HG03378 (cell line): ENCODE measurements at regions not wholly inside any gene's neighbourhood (a gene's known extent, or its start where the extent isn't known, plus 50 kb on each side); places are given as distances from the start of the nearest gene placed in this dataset.

Experiments
- ATAC-seq: cut with Tn5 transposase; IDR thresholded peaks from one replicate; pipeline ENCODE4 v1.9.1; 2021; ENCODE audit warnings: mild to moderate bottlenecking, moderate library complexity; ENCODE audit not compliant: unreplicated experiment

DNA sequence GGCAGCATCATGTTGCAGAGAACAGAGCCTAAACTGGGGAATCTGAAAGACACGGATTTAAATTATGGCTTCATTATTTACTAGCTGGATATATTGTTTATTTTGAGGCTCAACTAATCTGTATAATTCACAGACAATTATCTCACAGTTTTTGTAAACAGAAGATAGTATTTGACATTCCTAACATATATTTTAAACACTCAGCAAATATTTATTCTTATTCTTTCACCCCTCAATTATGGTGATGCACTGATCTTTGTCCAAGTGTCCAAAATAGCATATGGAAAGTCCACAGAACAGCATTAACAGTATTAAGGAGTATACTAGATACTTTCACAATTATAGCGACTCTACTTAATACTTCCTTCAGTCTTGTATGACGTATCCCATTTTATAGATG is 257.0 kb downstream of the ADGRG6 start:
- no peak for ATAC-seq

DNA sequence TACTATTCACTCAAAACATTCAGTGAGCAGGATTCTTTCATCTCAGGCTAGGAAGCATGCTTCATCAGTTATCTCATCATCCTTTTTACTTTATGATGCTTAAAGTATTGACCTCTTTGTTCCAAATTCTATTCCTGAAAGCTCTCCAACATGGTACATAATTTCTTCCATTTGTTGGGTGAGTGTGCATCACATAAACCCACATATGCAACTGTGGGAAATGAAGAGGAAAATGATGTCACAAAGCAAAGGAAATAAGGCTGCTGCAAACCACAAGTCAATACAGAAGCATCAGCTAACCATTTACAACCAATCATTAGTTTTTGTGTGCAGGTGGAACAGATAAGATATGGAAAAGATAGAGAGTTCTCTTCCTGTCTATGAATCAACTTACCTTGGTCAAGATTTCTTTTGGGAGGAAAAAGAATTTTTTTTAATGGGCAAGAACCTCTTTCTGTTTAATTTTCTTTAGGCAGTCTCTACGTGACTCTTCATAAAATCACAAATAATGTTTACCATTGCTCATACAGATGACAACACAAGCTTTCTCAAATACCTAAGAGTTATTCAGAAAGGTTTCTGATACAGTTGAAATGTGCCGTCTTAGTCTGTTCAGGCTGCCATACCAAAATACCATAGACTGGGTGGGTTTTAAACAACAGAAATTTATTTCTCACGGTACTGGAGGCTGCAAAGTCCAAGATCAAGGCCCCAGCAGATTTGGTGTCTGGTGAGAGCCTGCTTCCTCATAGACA is 259.9 kb downstream of the ADGRG6 start:
- ATAC-seq: no peak

DNA sequence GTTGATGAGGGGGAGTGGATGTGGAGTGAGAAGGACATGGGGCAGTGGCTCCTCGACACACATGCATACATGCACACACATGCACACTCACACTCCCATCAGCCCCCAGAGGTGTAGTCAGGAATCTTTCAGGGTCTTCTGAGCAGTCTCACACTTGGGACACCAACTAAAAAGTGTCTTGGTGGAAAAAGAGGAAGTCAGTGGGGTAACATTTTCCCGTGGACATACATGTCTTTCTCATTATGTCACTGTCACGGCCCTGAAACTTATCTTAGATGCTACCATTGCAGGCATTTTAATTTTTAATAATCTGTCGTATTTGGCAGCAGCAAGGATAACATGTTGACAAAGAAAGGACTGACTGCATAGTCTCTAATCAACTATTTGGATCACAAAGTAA is 261.1 kb downstream of the ADGRG6 start:
- no peak for ATAC-seq

DNA sequence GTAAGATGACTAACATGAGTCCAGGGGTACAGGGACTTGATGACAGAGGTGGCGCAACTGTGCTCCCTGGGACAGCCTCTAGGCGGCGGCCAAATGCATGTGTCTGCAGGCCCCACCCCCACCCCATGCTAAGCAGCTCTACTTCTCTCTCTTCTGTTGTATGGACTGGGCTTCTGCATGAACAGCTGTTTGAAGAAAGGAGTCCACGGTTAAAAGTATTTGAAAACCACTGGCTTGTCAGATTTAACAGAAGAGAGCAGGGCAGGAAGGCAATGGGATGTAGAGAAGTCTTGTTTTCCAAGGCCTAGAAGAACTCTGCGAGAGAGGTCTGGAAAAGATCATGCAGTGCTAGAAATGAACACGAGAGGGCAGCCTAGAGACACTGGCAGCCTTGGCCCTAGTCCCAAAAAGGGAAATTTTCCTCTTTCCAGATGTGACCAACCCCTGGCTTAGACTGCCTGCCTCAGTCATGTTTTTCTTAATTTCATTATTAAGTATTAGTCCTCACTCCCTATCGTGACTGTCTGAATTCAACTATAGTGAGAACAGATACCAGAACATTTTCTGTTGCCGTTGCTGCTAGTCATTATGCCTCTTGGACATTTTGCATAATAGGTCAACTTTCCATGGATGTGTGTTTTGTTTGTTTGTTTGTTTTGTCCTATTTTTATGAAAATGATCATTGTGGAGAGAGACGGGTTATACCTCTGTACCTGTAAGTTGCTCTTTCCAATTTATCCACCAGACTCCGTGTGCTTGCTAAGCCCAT is 265.0 kb downstream of the ADGRG6 start:
- ATAC-seq: peak; percentile 75

DNA sequence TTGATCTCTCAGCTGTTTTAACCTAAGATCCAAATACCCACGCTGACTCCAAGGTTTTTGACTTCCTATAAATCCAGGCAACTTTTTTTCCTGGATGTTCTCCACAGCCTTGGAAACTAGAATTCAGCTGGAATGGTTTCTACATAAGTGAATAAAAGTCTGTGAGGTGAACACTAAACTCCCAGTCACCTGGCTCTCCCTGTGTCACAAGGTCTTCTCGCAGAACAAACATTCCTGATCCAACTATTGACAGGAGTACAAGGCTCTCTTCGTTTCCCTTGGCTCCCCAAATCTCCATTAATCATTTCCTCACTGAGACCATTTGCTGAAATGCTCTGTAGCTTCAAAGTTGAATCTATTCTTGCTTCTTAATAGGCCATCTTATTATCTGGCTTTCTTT is 265.7 kb downstream of the ADGRG6 start:
- no peak for ATAC-seq

DNA sequence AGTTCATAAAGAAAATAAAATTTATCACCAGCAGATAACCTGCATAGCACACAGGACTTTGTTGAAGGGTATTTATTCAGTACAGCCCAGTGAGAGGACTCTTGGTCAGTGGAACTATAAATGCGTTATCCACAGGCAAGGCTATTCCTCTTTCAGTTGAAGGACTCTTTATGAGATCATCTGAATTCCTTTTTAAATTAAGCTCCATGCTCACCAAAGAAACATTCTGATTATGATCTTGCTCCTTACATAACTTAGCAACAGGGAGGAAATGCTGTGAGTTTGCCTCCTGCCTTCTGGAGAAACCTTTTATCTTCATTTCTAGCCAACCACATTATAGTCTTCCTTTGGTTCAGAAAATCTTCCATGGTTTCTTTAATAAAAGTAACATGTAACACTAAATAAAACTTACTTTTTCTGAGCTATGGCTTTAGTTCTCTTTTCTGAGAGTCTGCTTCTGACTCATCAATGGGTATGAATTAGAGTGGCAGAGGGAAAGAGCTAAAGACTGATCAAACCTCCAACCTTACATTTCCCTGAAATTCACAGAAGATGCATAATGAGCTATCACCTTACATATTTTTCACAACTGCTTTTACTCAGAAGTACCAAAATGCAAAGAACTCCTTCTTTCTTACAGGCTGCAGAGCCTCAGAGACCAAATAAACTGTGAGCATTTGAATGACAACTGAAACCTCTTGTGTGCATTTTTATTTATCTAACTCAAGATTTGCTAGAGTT is 267.2 kb downstream of the ADGRG6 start:
- no peak for ATAC-seq

DNA sequence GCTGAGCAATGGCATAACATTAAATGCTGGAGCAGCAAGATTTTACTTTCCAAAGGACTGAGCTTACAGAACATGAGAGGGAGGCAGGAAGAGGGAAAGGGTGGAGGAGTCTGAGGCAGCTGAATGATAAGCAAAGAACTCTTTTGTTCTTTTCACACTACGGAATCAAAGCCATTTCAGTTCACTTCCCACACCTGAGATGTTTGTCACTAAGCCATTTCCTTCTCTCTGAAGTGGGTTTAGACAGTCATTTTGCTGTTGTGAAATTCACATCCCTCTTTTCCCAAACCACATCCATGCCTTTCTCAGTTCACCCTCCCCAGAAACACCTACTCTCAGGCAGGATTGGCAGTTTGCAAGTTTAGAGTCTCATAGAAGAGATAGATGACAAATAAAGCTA is 267.9 kb downstream of the ADGRG6 start:
- ATAC-seq: no peak

DNA sequence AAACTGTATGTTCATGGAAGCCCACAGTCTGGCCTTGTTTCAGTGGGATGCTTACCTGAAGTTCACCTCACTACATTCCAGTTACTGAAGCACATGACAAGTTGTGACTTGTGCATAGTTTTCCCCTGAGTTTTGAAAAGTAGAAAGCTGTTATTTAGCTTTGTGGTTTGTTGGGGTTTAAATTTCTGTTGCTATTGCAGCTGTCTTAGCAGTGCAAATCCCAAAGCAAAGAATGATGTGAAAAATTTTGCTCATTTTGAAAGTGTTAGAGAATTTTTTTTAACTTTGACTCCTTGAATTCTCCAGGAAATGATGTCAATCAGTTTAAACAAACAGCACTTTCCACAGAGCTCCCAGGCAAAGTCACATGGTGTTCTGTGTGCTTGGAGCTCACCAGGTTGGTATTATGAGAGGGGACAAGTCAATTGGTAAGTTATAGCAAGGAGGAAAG is 268.4 kb downstream of the ADGRG6 start:
- no peak for ATAC-seq

DNA sequence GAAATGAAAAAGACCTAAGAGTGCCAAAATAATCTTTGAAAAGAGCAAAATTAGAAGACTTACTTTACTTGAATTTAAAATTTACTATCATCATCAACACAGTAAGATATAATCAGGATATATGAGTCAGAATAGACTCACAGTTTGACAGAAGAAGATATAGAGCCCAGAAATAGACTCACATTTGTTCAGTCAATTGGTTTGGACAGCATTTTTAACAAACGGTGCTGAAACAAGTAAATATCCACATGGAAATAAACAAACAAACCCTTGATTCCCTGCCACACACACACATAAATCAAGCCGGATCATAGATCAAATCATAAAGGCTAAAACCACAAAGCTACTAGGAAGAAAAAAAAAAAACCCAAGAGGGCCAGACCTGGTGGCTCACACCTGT is 291.1 kb downstream of the ADGRG6 start:
- ATAC-seq: no peak

DNA sequence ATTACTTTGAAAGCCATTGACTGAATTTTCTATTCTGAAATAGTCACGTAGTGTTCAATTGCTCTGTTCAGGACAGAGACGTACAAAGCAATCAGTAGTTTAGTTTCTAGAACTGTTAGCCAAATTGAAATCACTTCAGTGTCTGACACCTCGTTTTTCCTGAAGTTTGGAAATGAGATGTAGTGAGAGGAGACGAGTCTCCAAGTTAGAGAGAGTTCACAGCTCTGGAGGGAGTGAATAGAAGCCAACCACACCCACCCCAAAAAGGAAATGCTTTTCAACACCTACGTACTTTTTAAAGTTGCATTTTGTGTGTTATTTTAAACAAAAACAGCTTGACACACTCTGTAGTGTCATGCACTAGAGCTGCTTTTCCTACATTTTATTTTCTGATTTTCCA is 296.0 kb downstream of the ADGRG6 start:
- no peak for ATAC-seq

DNA sequence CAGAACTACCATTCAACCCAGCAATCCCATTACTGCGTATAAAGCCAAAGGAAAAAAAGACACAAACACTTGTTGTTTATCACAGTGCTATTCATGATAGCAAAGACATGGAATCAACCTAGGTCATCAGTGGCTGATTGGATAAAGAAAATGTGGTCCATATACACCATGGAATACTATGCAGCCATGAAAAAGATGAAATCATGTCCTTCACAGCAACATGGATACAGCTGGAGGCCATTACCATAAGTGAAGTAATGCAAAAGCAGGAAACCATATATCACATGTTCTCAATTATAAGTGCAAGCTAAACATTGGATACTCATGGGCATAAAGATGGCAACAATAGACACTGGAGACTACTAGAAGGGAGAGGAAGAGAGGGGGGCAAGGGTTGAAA is 299.6 kb downstream of the ADGRG6 start:
- no peak for ATAC-seq

DNA sequence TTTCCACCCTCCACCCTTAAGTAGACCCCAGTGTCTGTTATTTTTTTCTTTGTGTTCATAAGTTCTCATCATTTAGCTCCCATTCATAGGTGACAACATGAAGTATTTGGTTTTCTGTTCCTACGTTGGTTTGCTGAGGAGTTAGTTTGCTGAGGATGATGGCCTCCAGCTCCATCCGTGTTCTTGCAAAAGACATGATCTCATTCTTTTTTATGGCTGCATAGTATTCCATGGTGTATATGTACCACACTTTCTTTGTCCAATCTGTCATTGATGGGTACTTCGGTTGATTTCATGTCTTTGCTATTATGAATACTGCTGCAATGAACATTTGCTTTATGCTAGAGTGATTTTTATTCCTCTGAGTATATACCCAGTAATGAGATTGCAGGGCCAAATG is 301.2 kb downstream of the ADGRG6 start:
- no peak for ATAC-seq

DNA sequence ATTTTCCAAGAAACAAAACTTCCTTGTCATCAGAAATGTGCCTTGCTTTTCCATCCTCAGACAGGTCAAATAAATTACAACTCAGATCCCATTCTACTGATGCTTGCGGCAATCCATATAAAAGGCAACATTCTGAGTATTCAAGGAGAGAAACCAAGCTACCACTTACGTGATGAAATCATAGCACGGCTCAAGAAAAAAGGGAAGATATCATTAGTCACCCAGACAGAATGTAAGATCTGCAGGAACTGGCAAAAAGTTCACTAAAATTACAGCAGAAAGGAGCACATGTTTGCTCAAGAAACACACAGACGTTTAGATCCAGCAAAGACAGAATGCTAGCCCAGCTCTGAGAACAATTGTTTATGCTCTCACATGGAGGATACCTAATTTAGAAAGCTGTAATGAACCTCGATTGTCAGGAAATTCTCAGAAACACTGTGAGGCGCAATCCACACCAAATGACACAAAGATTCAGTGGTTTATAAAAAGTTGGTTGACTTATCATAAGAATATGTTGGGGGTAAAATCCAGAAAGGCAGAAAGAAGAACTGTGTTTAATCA is 304.2 kb downstream of the ADGRG6 start:
- no peak for ATAC-seq

DNA sequence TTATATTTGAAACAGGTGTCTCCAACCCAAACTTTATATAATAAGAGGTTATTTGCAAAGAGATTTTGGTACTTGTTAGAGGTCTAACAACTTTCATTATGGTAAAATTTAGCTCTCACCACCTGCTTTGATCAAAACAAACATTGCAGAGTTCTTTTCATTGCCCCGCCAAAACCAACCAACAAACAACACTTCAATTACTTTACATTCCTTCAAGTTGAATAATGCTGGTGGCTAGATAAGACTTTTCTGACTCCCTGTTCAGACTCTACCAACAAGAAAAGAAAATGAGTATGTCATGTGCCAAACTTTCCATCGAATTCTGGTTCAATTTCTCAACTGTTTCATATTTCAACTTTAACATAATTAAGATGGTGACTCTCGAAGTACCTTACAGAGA is 311.1 kb downstream of the ADGRG6 start:
- ATAC-seq: no peak

DNA sequence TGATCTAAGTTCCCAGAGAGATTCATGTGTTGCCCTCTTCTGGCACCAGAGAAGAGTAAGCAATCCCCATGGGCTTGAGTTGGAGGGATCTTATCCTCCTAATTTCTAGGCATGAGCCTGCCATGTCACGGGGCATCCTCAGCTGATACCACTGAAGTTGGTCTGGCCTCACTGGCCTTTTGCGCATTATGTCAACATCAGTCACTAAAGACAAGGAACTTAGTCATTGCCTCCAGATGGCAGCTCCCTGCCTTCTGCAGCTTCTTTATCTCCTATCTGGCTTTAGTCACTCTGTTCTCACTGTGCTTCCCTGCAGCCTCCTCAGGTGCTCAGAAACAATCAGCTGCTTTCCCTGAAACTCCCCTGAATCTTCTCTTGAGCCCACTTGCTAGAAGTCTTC is 312.2 kb downstream of the ADGRG6 start:
- no peak for ATAC-seq

DNA sequence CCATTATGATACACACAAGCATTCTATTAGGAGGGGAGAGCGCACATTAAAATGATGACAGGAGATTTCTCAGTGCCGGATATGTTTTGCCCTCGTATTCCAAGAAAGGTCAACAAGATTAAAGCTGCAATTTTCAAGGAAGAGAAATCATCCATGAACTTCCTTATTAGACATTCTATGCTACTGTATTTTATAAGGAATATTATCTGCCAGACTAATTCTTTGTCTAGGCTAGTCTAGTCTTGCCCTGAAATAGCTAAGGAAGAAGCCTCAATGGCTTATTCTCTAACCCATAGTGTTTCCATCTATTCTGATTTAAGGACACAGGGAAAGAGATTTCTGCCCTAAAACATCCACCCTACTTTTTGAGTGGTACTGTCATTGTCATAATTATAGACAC is 315.4 kb downstream of the ADGRG6 start:
- ATAC-seq: no peak

DNA sequence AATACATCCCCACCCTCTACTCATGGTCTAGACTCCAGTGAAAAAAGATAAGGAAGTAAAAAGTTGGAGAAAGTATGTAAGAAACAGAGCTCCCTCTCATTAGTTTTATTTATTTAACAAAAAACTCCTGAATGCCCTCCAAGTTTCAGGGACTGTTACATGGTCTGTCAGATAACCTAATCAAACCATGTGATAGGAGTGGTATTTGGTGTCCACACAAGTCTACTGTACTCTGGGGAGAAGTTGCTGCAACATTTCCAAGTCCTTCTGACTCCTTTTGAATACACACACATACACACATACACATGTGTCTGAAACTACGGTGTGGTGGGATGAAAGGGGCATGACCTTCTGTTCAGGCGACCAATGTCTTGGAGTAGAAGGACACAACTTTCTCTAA is 320.0 kb downstream of the ADGRG6 start:
- no peak for ATAC-seq

DNA sequence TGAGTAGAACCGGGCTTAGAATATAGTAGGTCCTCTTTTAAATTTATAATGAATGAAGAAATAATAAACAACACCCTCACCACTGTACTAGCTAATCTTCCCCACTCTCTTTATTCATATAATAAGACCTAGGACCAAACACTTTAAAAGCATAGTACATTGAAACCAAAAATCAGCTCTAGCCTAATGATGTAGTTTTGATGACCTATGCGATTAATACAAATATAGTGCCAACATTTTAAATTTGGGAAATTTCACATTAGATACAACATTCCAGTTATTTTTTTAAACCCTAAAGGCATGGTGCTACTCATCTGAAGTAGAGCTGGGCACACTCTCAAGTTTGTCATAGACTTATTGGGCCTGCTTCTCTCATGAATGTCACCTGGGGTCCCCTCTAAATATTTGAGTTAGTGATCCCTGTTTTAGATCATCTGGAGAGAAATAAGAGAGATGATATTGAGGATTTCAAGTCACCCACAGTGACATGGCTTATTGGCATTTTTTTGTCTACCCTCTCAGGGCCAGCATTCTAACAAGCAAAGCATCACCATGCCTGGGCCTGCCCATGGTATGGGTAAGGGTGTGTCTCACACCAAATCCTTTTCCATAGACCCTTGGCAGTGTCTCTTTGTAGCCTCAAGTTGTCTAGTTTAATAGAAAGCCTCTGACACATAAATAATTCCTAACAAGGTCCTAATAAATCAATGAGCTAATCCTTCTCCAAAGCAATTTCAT is 319.8 kb downstream of the HIVEP2 start:
- no peak for ATAC-seq

DNA sequence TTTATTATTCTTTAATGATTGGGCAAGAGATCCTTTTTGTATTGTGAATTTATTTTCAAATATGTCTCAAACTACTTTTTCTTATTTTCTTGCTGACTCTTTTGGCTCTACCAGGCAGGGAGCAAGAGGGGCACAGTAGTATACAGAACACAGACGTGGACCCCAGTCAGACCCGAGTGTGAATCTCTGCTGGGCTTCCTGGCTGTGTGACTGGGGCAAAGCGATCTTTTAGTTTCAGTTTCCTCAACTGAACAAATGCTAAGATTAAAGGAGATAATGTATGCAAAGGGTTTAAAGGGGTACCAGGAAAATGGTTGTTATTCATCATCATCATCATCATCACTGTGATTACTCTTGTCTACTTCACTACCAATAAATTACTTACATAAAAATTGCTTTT is 317.5 kb downstream of the HIVEP2 start:
- ATAC-seq: no peak

DNA sequence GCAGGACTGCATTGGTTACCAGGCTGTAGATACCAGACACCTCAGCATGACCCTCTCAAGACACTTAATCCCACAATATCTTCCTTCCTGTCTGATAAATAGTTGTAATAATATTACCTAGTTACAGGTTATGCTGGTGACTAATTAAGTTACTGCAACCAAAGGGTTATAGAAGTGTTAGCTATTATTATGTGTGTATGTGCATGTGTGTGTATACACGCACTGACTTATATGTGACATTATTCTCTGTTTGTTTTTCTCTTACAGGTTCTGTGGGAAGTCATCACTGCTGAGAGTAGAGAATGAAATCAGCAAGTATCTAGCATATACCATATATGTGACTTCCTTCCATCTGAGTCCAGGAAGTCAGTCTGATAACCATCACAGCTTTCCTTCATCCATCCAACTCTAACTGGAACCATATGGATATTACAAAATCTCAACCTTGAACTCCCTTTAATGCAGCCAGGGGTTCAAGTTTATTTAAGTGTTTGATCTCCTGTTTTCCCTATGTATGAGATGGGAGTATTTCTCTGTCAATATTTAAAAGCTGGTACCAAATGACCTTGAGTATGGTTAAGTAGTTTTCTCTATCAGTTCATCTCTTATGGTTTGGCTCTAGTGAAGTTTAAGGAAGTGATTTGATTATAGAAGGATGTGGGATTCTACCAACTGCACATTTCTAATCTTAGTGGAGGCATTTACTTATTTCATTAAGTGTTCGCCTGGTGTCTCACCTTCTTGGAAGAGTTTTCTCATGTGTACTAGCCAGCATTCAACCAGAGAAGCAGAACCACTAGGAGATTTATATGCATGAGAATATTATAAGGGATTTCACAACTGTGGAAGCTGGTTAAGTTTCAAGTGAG is 313.2 kb downstream of the HIVEP2 start:
- no peak for ATAC-seq
